ENCODE measurements at regions not wholly inside any gene's neighbourhood (a gene's known extent, or its start where the extent isn't known, plus 50 kb on each side); places are given as distances from the start of the nearest gene placed in this dataset.

DNA sequence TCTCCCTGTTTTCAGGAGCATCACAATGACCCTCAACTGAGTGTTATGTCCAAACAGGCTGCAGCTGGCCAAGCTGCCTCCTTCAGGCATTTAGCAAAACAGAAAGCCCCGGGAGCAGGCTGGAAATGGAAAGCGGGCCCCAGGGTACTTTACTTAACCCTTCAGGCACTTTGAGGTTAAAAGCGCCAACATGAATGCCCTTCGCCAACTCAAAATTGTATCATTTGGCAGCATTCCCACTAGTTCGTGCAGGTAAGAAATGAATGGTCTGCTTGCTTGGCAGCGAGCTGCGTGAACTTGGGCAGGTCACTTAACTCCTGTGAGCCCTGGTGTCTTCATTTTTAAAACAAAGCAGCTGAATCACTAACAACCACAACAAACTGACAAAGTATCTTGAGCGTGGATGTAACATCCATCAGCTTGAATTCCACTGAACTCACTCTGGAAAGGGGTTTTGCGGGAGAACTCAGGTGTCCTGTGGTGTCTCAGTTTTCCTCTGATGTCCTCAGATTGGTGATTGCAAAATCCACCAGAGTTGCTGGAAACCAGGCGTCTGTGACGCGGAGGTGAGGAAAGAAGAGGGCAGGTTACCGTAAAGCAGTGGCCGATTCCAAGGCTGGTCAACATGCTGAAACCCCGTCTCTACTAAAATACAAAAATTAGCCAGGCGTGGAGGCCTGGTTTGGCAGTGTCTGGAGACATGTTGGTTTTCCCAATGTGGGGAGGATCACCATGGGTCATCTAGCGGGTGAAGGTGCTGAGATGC is 118.8 kb upstream of the ZNF217 start:
- no peak for DNase-seq

GRCh38 chr20:53711333-53712211 is 117.9 kb upstream of the ZNF217 start:
- DNase-seq: no peak

- no peak for DNase-seq
Observed at GRCh38 chr20:53708129-53708968, 114.7 kb upstream of the ZNF217 start.

GRCh38 chr20:53707371-53708055 is 113.9 kb upstream of the ZNF217 start:
- no peak for DNase-seq

DNA sequence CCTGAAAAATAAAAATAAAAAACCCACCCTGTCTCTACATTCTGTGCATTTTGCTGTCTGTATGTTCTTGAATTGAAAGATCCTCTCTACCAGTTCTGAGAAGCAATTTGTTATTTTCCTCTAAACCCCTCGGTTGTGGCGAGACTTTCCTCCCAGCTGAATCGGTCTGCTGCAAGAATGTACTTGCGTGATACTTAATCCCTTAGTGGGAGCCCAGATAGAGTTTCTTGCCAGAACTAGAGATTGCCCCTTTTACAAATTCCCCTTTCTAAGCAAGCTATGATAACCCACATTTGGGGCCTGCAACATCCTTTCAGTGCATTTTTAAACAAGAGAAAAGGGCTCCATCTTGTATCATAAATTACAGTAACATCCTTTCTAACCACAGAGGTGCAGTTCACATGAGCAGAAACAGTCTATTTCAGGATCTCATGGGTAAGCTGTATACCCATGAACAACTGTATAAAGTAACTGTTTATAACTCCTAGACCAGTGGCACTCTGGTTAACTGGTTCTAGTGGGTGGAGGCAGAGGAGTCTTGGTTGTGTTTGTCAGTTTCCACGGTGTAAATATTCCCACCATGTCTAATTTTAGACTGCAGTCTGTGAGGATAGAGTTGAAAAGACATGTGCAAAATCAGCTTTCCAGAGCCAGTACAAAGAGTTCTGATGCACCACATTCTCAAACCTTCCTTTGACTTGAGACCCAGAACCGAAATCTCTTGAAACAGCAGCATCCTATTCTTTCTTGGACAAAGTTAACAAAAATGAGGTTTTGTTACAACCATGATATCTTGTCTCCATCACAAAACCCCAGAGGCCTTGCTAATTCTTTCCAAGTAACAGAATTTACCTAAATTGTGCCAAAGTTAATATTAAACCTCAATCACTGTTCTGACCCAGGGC is 113.1 kb upstream of the ZNF217 start:
- no peak for DNase-seq

DNA sequence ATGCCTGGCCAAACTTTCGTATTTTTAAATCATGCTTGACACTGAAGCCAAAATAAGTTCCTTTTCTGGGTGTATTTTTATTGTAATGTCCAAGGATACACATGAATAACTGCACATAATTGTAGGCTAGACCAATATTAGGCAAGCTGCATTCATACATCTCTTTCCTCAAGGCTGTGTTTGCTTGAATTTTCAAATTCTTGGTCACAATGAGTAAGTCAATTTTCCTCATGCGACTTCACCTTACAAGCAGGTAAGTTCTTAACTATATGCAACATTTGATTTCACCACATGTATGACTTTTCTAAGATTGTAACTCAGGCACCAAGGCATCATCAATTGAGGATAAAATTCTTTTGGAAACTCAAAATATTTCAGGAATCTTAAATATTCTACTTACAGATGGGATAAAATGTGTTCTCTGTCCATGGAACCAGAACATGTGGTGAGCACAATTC is 112.4 kb upstream of the ZNF217 start:
- no peak for DNase-seq

GRCh38 chr20:53702617-53703016 is 109.0 kb upstream of the ZNF217 start:
- DNase-seq: no peak

DNA sequence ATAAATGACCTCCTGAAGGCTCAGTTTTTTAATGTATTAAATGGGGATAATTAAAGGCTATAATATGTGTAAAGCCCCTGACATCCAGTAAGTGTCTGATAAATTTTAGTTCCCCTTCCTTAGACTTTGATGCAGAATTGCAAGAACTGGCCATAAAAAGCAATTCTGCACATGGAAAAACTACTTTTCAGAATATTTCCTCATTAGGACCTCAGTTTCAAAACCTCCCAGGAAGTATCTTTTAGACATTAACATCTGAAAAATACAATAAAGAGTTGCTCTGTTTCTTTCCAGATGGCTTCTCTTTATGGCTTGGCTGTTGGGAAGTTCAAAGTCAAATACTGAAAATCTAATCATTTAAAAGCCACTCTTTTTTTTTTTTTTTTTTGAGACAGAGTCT is 106.3 kb upstream of the ZNF217 start:
- DNase-seq: no peak

DNA sequence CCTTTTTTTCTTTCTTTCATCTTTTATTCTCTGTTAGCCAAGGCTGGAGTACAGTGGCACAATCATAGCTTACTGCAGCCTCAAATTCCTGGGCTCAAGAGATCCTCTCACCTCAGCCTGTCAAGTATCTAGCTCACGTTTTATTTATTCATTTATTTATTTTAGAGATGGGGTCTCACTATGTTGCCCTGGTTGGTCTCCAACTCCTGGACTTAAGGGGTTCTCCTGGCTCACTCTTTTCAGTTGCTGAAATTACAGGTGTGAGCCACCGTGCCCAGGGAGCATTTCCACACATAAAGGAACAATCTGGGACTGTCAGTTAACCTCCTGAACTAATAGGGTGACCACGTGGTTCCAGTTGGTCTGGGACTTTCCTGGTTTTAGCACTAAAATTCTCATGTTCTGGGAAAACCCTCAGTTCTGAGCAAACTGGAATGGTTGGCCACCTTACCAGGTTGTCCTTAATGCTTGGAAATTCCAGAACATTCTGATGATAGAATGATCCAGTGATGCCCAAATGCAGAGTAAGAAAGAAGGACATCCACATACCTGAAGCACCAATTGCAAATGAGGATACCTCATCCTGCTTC is 105.5 kb upstream of the ZNF217 start:
- no peak for DNase-seq

GRCh38 chr20:53698371-53698978 is 104.8 kb upstream of the ZNF217 start:
- DNase-seq: no peak

GRCh38 chr20:53695797-53696527 is 102.3 kb upstream of the ZNF217 start:
- no peak for DNase-seq

- no peak for DNase-seq
Observed at GRCh38 chr20:53693262-53693871, 99.7 kb upstream of the ZNF217 start.

DNA sequence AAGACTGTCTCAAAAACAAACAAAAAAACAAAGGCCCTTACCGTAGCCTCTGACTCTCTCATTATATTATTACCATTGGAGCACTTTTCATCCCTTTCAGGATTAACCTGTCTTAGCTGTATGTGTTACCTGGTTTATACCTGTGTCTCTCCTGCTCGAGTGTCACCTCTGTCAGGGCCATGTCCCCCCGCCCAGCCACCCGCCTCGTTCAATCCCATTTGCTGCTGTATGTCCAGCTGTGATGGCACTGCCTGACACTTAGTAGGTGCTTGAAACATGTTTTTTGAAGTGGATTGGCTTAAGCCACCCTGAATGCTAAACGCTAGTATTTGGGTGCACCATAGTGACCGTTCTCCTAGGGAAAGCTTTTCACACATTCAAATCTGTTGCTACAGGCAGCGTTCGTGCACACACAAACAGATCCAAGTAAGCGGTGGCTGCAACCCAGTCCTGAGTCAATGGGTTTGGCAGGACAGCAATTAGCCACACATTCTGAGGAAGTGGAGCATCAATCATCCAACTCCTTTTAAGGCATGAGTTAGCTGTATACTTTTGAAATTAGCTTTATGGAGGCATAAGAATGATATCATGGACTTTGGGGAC is 98.9 kb upstream of the ZNF217 start:
- no peak for DNase-seq

DNA sequence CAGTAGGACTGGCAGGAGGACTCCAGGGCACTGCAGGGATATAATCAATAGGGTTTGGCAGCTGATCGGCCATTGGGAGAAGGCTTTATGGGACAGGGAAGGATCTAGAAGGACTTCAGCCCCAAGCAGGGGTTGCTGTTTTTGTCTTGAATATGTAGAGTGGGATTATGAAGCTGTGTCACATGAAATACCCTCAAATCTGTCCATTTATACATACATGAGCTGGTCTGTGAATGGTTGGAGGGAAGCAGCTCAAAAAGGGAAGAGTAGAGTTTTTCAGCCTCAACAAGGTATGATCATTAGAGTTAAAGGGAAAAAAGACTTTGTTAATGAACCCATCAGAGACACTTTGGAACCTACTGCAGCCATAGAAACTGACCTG is 98.2 kb upstream of the ZNF217 start:
- DNase-seq: no peak

DNA sequence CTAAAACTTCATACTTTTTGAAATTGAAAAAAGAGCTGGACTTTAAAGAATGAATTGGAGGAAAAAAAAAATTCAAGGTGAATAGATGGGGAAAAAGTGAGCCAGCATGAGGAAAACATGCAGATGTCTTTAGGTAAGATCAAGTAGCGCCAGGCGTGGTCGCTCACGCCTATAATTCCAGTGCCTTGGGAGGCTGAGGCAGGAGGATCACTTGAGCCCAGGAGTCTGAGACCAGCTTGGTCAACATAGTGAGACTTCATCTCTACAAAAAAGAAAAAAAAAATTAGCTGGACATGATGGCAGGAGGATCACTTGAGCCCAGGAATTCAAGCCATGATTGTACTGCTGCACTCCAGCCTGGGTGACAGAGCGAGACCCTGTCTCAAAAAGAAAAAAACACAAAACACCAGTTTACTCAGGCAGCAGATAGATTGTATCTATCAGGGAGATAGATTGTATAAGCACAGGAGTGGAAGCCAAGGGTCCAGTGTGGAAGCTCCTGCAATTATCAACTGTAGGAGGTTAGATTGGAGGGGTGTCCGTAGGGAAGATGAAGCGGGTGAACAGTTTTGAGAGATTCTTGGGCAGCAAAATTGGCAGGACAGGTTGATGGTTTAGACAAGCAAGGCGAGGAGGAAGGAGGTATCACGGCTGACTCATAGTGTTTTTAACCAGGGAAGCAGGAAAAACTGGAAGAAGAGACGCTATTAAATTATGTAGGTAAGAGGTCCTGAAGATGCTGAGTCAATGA is 97.6 kb upstream of the ZNF217 start:
- DNase-seq: no peak

DNA sequence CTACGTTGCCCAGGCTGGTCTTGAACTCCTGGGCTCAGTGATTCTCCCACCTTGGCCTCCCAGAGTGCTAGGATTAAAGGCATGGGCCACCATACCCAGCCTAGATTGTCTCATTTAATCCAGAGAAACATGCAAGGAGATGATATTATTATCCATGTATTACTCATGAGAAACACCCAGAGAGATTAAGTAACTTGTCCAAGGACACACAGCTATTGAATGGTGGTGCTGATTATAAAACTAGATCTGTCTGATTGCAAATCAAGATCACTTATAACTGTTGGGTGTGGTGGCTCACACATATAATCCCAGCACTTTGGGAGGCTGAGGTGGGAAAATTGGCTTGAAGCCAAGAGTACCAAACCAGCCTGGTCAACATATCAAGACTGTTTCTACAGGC is 94.4 kb upstream of the ZNF217 start:
- DNase-seq: no peak

GRCh38 chr20:53685070-53685595 is 91.5 kb upstream of the ZNF217 start:
- no peak for DNase-seq

DNA sequence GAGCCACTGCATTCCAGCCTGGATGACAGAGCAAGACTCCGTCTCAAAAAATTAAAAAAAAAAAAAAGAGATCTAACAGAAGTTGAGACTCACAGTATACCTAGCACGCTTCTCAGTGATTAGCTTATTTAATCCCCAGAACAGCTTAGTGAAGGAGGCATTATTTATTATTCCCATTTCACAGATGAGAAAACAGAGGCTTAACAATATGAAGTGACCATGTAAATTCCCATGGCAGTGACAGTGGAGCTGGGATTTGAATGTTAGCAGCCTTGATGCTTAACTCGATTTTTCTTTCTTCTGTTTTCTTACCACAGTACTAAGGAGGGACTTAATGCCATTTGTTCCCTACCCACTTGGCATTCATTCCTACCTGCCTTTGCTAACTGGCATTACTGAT is 89.9 kb upstream of the ZNF217 start:
- DNase-seq: no peak
